Liver (tissue), 3 donors: ENCODE measurements at regions not wholly inside any gene's neighbourhood (a gene's known extent, or its start where the extent isn't known, plus 50 kb on each side); places are given as distances from the start of the nearest gene placed in this dataset.

Source experiments
- EGR1 ChIP-seq, 2 donors: IDR thresholded peaks; 2 replicates each; pipeline ENCODE4 v1.6.1; 2016 to 2018; ENCODE audit warnings: antibody characterized with exemption in 2 of 2, low read depth in 2 of 2
- GABPA ChIP-seq, 2 donors: IDR thresholded peaks in 1 of 2; conservative IDR thresholded peaks in 1 of 2; 2 replicates each; pipeline ENCODE4 v1.6.1; 2016; ENCODE audit warnings: antibody characterized with exemption in 2 of 2, mild to moderate bottlenecking in 1 of 2, moderate library complexity in 1 of 2
- JUND ChIP-seq, 2 donors: IDR thresholded peaks; 2 replicates each; pipeline ENCODE4 v1.6.1; 2016; ENCODE audit warnings: antibody characterized with exemption in 2 of 2
- NR2F2 ChIP-seq: IDR thresholded peaks from 2 replicates; pipeline ENCODE4 v1.6.1; 2016; ENCODE audit warnings: antibody characterized with exemption
- RAD21 ChIP-seq, 2 donors: IDR thresholded peaks; 2 replicates each; pipeline ENCODE4 v1.6.1; 2016; ENCODE audit warnings: antibody characterized with exemption in 2 of 2, mild to moderate bottlenecking in 2 of 2
- SP1 ChIP-seq: IDR thresholded peaks from 2 replicates; pipeline ENCODE4 v1.6.1; 2018; ENCODE audit warnings: antibody characterized with exemption, mild to moderate bottlenecking
- TAF1 ChIP-seq: conservative IDR thresholded peaks from 2 replicates; pipeline ENCODE4 v1.6.1; 2016; ENCODE audit warnings: antibody characterized with exemption, mild to moderate bottlenecking
- YY1 ChIP-seq: IDR thresholded peaks from 2 replicates; pipeline ENCODE4 v1.6.1; 2016; ENCODE audit warnings: antibody characterized with exemption, mild to moderate bottlenecking
- TF ChIP-seq, protein P1 (sequence below): IDR thresholded peaks from 2 replicates; pipeline ENCODE4 v1.6.1; 2016; ENCODE audit warnings: antibody characterized with exemption
- TF ChIP-seq, protein P2 (sequence below): fragments of 150-350 bp; IDR thresholded peaks from 2 replicates; pipeline ENCODE4 v1.5.1; 2017; ENCODE audit warnings: improper control_type of control experiment, low read depth, low read length; ENCODE audit not compliant: missing input control
- TF ChIP-seq, protein P3 (sequence below): IDR thresholded peaks from 2 replicates; pipeline ENCODE4 v1.6.1; 2016; ENCODE audit warnings: antibody characterized with exemption
- TF ChIP-seq, protein P4 (sequence below): IDR thresholded peaks from 2 replicates; pipeline ENCODE4 v1.6.1; 2016; ENCODE audit warnings: antibody characterized with exemption, mild to moderate bottlenecking
- donor health status: healthy.
- donor health status: healthy.

DNA sequence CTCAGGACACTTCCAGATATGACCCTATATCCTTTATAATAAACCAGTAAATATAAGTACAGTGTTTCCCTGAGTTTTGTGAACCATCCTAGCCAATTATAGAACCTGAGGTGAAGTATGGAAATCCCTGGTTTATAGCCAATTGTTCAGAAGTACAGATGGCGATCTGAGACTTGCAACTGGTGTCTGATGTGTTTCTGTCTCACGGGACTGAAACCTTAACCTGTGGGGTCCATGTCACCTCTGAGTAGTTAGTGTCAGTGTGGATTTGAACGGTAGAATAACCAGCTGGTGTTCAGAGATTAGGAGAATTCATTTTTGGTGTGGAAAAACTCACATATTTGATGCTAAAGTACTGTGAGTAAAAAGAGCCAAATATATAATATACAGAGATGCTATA, 606.6 kb downstream of the MAFB start:
- TF ChIP-seq, protein P1, sequence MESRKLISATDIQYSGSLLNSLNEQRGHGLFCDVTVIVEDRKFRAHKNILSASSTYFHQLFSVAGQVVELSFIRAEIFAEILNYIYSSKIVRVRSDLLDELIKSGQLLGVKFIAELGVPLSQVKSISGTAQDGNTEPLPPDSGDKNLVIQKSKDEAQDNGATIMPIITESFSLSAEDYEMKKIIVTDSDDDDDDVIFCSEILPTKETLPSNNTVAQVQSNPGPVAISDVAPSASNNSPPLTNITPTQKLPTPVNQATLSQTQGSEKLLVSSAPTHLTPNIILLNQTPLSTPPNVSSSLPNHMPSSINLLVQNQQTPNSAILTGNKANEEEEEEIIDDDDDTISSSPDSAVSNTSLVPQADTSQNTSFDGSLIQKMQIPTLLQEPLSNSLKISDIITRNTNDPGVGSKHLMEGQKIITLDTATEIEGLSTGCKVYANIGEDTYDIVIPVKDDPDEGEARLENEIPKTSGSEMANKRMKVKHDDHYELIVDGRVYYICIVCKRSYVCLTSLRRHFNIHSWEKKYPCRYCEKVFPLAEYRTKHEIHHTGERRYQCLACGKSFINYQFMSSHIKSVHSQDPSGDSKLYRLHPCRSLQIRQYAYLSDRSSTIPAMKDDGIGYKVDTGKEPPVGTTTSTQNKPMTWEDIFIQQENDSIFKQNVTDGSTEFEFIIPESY: no peak
- TF ChIP-seq, protein P2, sequence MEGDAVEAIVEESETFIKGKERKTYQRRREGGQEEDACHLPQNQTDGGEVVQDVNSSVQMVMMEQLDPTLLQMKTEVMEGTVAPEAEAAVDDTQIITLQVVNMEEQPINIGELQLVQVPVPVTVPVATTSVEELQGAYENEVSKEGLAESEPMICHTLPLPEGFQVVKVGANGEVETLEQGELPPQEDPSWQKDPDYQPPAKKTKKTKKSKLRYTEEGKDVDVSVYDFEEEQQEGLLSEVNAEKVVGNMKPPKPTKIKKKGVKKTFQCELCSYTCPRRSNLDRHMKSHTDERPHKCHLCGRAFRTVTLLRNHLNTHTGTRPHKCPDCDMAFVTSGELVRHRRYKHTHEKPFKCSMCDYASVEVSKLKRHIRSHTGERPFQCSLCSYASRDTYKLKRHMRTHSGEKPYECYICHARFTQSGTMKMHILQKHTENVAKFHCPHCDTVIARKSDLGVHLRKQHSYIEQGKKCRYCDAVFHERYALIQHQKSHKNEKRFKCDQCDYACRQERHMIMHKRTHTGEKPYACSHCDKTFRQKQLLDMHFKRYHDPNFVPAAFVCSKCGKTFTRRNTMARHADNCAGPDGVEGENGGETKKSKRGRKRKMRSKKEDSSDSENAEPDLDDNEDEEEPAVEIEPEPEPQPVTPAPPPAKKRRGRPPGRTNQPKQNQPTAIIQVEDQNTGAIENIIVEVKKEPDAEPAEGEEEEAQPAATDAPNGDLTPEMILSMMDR: no peak
- TF ChIP-seq TAF1: no peak
- TF ChIP-seq SP1: no peak
- TF ChIP-seq YY1: no peak
- TF ChIP-seq, protein P3, sequence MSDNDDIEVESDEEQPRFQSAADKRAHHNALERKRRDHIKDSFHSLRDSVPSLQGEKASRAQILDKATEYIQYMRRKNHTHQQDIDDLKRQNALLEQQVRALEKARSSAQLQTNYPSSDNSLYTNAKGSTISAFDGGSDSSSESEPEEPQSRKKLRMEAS: no peak
- TF ChIP-seq JUND (IDR thresholded peaks at IDR 0.05): no peak
- TF ChIP-seq, protein P4, sequence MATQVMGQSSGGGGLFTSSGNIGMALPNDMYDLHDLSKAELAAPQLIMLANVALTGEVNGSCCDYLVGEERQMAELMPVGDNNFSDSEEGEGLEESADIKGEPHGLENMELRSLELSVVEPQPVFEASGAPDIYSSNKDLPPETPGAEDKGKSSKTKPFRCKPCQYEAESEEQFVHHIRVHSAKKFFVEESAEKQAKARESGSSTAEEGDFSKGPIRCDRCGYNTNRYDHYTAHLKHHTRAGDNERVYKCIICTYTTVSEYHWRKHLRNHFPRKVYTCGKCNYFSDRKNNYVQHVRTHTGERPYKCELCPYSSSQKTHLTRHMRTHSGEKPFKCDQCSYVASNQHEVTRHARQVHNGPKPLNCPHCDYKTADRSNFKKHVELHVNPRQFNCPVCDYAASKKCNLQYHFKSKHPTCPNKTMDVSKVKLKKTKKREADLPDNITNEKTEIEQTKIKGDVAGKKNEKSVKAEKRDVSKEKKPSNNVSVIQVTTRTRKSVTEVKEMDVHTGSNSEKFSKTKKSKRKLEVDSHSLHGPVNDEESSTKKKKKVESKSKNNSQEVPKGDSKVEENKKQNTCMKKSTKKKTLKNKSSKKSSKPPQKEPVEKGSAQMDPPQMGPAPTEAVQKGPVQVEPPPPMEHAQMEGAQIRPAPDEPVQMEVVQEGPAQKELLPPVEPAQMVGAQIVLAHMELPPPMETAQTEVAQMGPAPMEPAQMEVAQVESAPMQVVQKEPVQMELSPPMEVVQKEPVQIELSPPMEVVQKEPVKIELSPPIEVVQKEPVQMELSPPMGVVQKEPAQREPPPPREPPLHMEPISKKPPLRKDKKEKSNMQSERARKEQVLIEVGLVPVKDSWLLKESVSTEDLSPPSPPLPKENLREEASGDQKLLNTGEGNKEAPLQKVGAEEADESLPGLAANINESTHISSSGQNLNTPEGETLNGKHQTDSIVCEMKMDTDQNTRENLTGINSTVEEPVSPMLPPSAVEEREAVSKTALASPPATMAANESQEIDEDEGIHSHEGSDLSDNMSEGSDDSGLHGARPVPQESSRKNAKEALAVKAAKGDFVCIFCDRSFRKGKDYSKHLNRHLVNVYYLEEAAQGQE: no peak
- no peak for TF ChIP-seq EGR1 (IDR thresholded peaks at IDR 0.05; ENCODE audit: low read depth in 2 of 2)
- TF ChIP-seq GABPA (IDR thresholded peaks at IDR 0.05 in 1 of 2, conservative IDR thresholded peaks at IDR 0.05 in 1 of 2): no peak
- TF ChIP-seq NR2F2: no peak
- no peak for TF ChIP-seq RAD21 (IDR thresholded peaks at IDR 0.05)
